ENCODE measurements at regions not wholly inside any gene's neighbourhood (a gene's known extent, or its start where the extent isn't known, plus 50 kb on each side); places are given as distances from the start of the nearest gene placed in this dataset.

GRCh38 chr4:8737075-8737474 is 134.6 kb downstream of the HMX1 start:
- in situ Hi-C loops (cut with HindIII; ENCODE audit: low sequenced_read_pairs) = no loop called here

GRCh38 chr4:8736090-8736825 is 135.4 kb downstream of the HMX1 start:
- in situ Hi-C loops (cut with HindIII; ENCODE audit: low sequenced_read_pairs) = no loop called here

GRCh38 chr4:8735236-8736089 is 136.2 kb downstream of the HMX1 start:
- in situ Hi-C loops (cut with HindIII; ENCODE audit: low sequenced_read_pairs) = no loop called here

DNA sequence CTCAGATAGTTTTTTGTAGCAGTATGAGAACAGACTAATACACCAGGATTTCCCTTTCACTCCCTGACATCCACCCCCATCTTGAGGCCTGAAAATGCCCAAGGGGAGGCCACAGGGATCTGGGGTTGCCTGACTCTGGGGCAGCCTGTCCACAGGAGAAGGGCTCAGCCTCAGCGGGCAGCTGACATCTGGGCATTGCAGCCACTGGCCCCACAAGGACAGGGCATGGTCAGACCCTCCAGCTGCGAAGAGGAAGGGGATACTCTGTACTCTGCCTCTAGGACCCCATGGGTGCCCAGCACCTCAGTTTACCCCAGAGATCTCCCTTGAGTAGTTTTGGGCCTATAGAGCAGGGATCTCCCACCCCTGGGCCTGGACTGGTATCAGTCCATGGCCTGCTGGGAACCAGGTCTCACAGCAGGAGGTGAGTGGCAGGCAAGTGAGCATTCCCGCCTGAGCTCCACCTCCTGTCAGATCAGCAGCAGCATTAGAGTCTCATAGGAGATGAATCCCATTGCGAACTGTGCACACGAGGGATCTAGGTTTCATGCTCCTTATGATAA is 138.9 kb downstream of the HMX1 start:
- in situ Hi-C loops (cut with HindIII; ENCODE audit: low sequenced_read_pairs) = no loop called here

DNA sequence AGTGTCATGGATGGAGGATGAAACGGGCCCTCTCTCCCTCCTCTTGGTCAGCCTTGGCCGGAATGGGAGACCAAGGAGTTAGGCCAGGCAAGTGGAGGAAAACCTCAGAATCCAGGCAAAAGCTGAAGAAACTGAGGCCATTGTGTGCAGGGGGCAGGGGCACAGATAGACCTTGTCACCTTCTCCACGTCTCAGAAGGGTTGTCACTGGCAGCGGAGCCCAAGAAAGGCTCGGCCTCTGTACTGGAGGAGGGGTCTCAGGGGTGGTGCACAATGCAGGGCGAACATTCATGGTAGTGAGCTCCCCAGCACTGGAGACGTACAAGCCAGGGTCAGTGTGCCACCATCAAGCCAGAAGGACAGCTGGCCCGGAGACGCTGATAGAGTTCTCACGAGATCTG is 139.5 kb downstream of the CPZ start:
- in situ Hi-C loops (cut with HindIII; ENCODE audit: low sequenced_read_pairs) = no loop called here

GRCh38 chr4:8731364-8731763 is 138.8 kb downstream of the CPZ start:
- in situ Hi-C loops (cut with HindIII; ENCODE audit: low sequenced_read_pairs) = no loop called here

GRCh38 chr4:8730681-8731080 is 138.1 kb downstream of the CPZ start:
- in situ Hi-C loops (cut with HindIII; ENCODE audit: low sequenced_read_pairs) = no loop called here

- in situ Hi-C loops (cut with HindIII; ENCODE audit: low sequenced_read_pairs) = no loop called here
Measured at GRCh38 chr4:8730159-8730558, 137.6 kb downstream of the CPZ start.

GRCh38 chr4:8729408-8730149 is 137.0 kb downstream of the CPZ start:
- in situ Hi-C loops (cut with HindIII; ENCODE audit: low sequenced_read_pairs) = loop anchor here (10.0 kb wide), 1 partner anchor 55 kb away; no protein-coding TSS in a partner anchor

DNA sequence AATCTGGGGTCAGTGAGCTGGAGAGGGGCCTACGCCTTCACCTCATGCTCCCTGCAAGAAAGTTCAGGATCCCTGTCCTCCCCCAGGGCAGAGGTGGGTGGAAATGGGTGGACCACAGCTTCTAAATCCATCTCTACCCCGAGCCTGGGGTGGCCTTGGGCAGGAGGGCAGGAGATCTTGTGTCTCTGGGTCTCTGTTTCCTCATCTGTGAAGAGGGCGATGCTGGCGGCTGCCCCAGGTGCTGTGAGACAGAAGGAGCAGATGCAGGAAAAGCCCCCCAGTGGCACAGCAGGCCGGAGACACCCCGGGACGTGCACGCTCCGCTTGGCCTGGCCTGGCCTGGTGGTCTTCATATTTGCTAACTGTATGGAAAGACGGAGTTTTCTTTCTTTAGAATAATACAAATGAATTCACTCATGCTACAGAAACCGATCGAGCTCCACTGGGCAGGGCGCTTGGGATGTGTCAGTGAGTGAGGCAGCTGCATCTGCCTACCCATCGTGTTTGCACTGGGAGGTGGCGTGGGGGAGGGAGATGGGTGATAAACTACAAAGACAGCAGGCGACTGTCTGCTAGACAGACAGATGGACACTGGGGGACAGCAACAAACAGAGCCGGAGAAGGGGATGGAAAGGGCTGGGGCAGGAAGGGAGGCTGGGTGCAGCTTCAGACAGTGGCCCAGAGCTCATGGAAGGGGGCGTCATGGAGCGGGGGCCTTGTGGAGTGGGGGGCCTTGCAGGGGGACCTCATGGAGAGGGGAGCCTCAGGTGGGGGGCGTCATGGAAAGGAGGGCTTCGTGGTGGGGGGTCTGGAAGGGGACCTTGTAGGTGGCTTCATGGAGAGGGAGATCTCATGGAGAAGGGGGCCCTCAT is 136.2 kb downstream of the CPZ start:
- in situ Hi-C loops (cut with HindIII; ENCODE audit: low sequenced_read_pairs) = loop anchor here (10.0 kb wide), 1 partner anchor 54 kb away; no protein-coding TSS in a partner anchor

DNA sequence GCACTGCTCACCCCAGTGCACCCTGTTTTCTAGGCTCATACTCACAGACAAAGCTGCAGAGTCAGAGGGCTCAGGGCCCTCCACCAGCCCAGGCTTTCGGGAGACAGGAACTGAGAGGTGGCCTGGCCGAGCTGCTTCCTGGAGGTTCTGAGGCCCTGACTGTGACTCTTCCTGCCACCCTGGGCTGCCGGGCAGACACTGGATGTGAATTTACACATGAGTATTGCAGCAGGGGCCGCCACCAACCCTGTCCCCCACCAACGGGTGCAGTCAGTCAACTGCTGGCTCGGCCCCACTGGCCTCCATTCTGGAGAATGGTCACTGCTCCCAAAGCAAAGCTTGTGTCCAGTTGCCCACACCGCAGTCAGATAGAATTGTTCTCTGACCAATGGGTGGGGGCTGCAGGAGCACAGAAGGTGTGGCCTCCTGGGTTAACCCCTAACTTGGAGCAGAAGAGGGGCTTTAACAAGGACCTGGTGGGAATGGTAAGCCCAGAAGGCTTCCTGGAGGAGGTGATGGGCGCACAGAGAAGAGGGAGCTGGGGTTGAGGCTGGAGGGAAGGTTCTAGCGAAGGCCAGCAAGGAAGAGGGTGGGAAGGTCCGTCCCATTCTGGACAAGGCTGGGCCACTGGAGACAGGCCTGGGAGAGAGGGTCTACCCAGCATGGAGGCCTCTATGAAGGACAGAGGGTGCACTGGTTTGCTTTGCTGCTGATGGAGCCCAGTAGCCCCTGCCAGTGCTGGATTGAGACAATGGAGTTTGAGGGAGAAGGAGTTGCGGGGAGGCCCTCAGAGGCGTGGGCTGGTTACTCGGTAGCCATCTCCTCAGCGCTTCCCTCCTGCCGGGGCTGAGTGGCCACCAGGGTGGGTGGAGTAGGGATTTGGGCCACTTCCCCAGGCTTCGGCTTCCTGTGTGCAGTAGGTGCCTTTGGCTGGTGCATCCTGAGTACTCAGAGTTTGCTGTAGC is 135.3 kb downstream of the CPZ start:
- in situ Hi-C loops (cut with HindIII; ENCODE audit: low sequenced_read_pairs) = loop anchor here (10.0 kb wide), 1 partner anchor 53 kb away; no protein-coding TSS in a partner anchor

DNA sequence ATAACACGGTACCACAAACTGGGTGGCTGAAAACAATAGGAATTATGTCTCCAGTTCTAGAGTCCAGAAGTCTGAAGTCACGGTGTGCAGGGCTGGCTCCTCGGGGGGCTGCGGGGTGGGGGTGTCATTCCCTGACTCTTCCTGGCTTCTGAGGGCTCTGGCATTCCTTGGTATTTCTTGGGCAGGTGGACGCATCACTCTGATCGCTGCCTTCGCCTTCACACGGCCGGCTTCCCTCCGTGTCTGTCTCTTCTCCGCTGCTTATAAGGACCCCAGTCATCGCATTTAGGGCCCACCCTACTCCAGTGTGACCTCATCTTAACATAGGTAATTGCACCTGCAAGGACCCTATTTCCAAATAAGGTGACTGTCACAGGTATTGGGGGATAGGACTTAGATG is 134.6 kb downstream of the CPZ start:
- in situ Hi-C loops (cut with HindIII; ENCODE audit: low sequenced_read_pairs) = loop anchor here (10.0 kb wide), 1 partner anchor 52 kb away; no protein-coding TSS in a partner anchor

DNA sequence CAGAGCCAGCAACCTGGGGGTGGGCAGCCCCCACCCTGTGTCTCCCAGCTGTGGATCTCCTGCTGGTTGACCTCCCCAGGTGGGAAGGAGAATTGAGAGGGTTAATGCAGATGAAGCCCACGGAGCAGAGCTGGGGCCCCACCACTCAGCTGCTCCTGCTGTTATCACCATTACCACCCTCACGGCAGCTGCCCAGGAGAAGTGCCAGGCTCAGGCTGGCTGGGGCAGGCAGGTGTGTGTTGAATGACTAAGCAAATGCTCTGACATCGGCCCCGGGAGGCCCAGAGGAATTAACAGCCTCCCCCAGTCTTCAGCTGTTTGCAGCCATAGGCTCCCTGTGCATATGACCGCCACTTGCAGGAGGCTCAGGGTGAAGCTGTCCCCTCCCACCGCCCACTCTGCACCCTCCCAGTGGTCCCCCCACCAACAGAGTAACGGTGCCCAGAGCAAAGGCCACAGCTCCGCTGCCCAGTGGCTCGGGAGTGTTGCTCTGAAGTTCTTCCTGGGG is 133.8 kb downstream of the CPZ start:
- in situ Hi-C loops (cut with HindIII; ENCODE audit: low sequenced_read_pairs) = loop anchor here (10.0 kb wide), 1 partner anchor 52 kb away; no protein-coding TSS in a partner anchor

DNA sequence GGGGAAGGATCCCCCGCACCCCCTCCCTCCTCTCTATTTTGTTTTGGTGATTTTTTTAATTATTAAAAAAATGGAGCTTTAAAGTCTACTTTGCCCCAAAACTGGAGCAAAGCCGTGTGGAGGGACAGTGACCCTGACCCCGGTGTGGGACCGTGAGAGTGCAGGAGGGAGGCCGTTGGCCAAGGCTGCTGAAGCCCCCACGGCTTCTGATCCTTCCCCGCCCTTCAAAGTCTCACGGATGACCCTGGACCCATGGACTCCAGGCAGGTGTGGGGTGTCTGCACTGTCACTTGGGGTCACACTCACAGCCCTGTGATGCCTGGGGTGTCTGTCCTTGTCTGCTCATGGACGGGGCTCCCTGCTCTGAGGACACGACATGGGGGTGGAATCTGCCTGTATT is 133.3 kb downstream of the CPZ start:
- in situ Hi-C loops (cut with HindIII; ENCODE audit: low sequenced_read_pairs) = loop anchor here (10.0 kb wide), 1 partner anchor 51 kb away; no protein-coding TSS in a partner anchor

GRCh38 chr4:8725071-8725841 is 132.7 kb downstream of the CPZ start:
- in situ Hi-C loops (cut with HindIII; ENCODE audit: low sequenced_read_pairs) = loop anchor here (10.0 kb wide), 1 partner anchor 50 kb away; no protein-coding TSS in a partner anchor

DNA sequence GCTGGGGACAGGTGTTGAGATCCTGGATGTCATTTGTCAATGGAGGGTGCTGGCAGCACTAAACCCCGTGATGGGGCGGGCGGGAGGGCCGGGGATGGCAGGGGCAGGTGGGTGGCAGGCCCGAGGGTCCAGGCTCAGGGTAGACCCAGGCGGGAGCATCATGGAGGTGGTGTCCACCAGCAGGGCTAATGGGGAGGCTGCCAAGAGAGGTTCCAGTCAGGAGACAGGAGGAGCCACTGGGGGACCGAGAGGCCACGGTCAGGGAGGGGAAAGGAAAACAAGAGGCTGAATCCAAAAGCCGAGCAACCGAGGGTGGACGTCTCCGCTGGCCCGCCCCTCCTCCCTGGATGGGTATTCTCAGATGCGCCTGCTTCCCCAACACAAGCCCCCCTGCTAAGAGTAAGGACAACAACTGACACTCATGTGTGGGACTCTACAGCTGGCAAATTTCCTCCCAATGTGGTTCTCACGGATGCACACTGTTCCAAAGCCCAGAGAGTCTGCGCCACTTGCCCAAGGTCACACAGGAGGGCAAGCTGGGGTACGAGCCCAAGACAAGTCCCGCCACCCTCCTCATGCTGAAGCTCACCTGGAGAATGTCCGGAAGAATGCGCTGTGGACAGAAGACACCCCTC is 132.0 kb downstream of the CPZ start:
- in situ Hi-C loops (cut with HindIII; ENCODE audit: low sequenced_read_pairs) = loop anchor here (10.0 kb wide), 1 partner anchor 50 kb away; no protein-coding TSS in a partner anchor

Data from DLD1 (cell line).